Kidney (tissue), 13 donors: ENCODE measurements at regions not wholly inside any gene's neighbourhood (a gene's known extent, or its start where the extent isn't known, plus 50 kb on each side); places are given as distances from the start of the nearest gene placed in this dataset.

Experiments
- DNase-seq, 5 donors: peaks; one replicate each; pipeline ENCODE4 v3.0.0-alpha.2; 2013 to 2020
- FAIRE-seq: peaks from 2 replicates; lab custom pipeline; 2012; peaks lifted over from hg19 to GRCh38; lab: Jason Lieb, UNC
- H3K27ac ChIP-seq, 2 donors: one replicate each; pipeline ENCODE4 v1.7.0; 2013; ENCODE audit warnings: low read depth in 2 of 2, low read length in 2 of 2, inconsistent platforms in 1 of 2
- H3K27me3 ChIP-seq: one replicate; pipeline ENCODE4 v1.7.1; 2013; ENCODE audit warnings: low read length, inconsistent platforms; ENCODE audit not compliant: control insufficient read depth, insufficient read depth
- H3K36me3 ChIP-seq, 3 donors: one replicate each; pipeline versions ENCODE4 v1.7.0 to v1.7.1; 2013; ENCODE audit warnings: low read length in 3 of 3, control low read depth in 1 of 3, inconsistent platforms in 1 of 3; ENCODE audit not compliant: insufficient read depth in 3 of 3, control insufficient read depth in 2 of 3
- H3K4me1 ChIP-seq, 3 donors: one replicate each; pipeline versions ENCODE4 v1.7.0 to v1.7.1; 2013; ENCODE audit warnings: low read length in 3 of 3, inconsistent platforms in 1 of 3, low read depth in 1 of 3; ENCODE audit not compliant: control insufficient read depth in 2 of 3, insufficient read depth in 2 of 3
- H3K4me3 ChIP-seq, 3 donors: one replicate each; pipeline versions ENCODE4 v1.7.0 to v1.8.1; 2013; ENCODE audit warnings: low read length in 3 of 3, control low read depth in 1 of 3, inconsistent platforms in 1 of 3
- H3K9ac ChIP-seq, 3 donors: one replicate each; pipeline versions ENCODE4 v1.7.0 to v1.7.1; 2013; ENCODE audit warnings: low read length in 3 of 3, control low read depth in 1 of 3, inconsistent platforms in 1 of 3
- H3K9me3 ChIP-seq, 3 donors: one replicate each; pipeline versions ENCODE4 v1.7.0 to v1.7.1; 2013; ENCODE audit warnings: low read length in 3 of 3, control low read depth in 1 of 3, inconsistent platforms in 1 of 3; ENCODE audit not compliant: control insufficient read depth in 2 of 3, insufficient read depth in 1 of 3
- intact Hi-C: fragments of 100-400 bp; cut with DNase I; formaldehyde crosslinking; loops from one replicate; pipeline ENCODE4 v1.11.1; 2022
- TF ChIP-seq, protein P1 (sequence below): IDR thresholded peaks from 3 replicates; pipeline ENCODE4 v1.5.1; 2012; ENCODE audit warnings: mild to moderate bottlenecking, moderate library complexity, borderline replicate concordance; ENCODE audit not compliant: insufficient read depth; ENCODE audit errors: extremely low read depth
- donor health status: control.
- donor health status: control.
- donor health status: control.
- donor health status: control.
- donor health status: control.
- donor health status: DM: yes; HTN: yes; CAD: no.
- donor health status: Normal renal cell carcinoma (clear cell type).

DNA sequence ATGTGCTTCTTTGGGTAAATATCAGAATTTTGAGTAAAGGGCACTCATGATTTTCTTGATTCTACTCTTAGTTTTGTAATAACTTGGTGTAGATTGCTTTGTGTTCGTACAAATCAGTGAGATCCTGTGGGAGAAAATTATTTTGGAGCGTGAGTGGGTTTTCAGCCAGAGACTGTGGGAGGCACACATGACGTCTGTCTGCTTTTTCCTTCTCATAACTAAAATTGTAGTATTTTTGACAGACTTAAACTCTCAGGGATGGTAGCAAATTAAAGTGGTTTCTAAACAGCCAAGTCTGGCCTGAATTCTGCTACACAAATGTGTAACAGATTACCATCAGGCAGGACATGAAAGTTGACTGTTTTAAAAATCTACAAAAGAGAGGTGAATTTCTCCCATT lies 222.6 kb downstream of the OTOR start:
- intact Hi-C loops, result no loop called here
- FAIRE-seq, result no peak
- no peaks in the 10 kb centered on the region for H3K36me3 ChIP-seq

DNA sequence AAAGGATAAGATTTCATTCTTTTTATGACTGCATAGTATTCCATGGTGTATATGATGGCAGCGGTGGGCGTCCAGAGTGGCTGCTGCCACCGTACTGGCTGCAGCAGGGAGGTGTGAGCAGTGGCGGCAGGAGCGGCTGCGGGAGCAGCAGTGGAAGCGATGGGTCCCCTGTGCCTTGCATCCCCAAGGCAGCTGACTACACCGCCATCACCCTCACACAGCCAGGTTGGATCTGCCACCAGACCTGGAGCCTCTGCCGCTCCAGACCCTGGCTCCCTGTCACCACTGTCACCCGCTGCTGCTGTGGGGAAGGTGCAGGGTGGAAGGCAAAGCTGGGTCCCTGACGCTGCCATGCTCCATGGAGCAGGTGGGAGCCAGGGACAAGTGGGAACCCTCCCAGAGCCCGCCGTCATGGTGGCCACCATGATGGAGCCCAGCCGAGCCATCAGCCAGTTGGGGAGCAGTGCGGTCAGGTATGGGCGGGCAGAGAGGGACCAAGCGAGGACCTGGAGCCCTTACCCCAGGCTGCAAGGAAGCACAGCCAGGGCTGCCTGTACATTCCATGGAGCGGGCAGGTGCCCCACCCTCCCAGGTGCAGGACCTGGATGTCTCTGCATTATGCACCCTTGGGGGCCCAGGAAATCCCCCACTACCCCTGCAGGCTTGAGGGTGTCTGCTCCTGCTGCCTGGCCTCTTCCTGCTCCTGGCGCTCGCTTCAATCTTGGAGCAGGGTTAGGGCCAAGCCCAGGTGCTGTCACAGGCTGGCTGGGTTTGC lies 226.1 kb downstream of the OTOR start:
- Histone ChIP-seq H3K9ac (no peak overlapping the region), H3K9me3 (peaks cover 0 to 5% (median 0%) of the 10 kb centered on the region in 3 donors), H3K4me3 (no peak overlapping the region), H3K27ac (no peak overlapping the region), H3K27me3 (no peaks in the 10 kb centered on the region), H3K4me1 (no peaks in the 10 kb centered on the region), H3K36me3 (no peaks in the 10 kb centered on the region)
- TF ChIP-seq, protein P1, sequence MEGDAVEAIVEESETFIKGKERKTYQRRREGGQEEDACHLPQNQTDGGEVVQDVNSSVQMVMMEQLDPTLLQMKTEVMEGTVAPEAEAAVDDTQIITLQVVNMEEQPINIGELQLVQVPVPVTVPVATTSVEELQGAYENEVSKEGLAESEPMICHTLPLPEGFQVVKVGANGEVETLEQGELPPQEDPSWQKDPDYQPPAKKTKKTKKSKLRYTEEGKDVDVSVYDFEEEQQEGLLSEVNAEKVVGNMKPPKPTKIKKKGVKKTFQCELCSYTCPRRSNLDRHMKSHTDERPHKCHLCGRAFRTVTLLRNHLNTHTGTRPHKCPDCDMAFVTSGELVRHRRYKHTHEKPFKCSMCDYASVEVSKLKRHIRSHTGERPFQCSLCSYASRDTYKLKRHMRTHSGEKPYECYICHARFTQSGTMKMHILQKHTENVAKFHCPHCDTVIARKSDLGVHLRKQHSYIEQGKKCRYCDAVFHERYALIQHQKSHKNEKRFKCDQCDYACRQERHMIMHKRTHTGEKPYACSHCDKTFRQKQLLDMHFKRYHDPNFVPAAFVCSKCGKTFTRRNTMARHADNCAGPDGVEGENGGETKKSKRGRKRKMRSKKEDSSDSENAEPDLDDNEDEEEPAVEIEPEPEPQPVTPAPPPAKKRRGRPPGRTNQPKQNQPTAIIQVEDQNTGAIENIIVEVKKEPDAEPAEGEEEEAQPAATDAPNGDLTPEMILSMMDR, result no peak
- intact Hi-C loops, result no loop called here
- DNase-seq (peak in 1 of 5 donors; percentile 59), FAIRE-seq (no peak)

More for the DNA sequence above, 222.6 kb downstream of the OTOR start:
- TF ChIP-seq, protein P1, result no peak
- Histone ChIP-seq H3K4me1 (no peaks in the 10 kb centered on the region), H3K9ac (no peak overlapping the region), H3K4me3 (no peak overlapping the region), H3K9me3 (no peaks in the 10 kb centered on the region), H3K27me3 (no peaks in the 10 kb centered on the region), H3K27ac (no peak overlapping the region)
- DNase-seq, result no peak

DNA sequence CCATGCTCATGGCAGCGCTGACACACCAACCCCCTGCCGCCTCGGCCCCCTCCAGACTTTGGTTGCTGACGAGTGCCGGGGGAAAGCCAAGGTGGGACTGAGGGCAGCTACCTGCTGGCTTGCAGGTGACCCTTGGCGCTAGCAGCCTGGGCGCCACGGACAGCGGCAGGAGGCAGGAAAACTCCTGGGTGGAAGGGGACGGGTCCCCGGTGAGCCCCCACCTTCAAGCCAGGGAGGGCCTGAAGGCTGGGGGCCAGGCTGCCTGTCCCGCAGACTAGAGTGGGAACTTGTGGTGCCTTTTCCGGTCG lies 226.7 kb downstream of the OTOR start:
- TF ChIP-seq, protein P1, result no peak
- no peak overlapping the region for H3K27ac ChIP-seq
- no peak overlapping the region for H3K9ac ChIP-seq
- intact Hi-C loops, result no loop called here
- no peaks in the 10 kb centered on the region for H3K27me3 ChIP-seq
- H3K9me3 ChIP-seq, result peaks cover 0 to 5% (median 0%) of the 10 kb centered on the region in 3 donors
- no peak overlapping the region for H3K4me3 ChIP-seq
- no peaks in the 10 kb centered on the region for H3K4me1 ChIP-seq
- no peak for FAIRE-seq
- no peaks in the 10 kb centered on the region for H3K36me3 ChIP-seq
- peak in 1 of 5 donors; percentile 51 for DNase-seq
